Liver (tissue), 3 donors: ENCODE measurements at regions not wholly inside any gene's neighbourhood (a gene's known extent, or its start where the extent isn't known, plus 50 kb on each side); places are given as distances from the start of the nearest gene placed in this dataset.

ENCODE experiments used
- ATF3 ChIP-seq: IDR thresholded peaks from 2 replicates; pipeline ENCODE4 v1.6.1; 2016; ENCODE audit warnings: antibody characterized with exemption
- CTCF ChIP-seq: fragments of 150-350 bp; IDR thresholded peaks from 2 replicates; pipeline ENCODE4 v1.5.1; 2017; ENCODE audit warnings: improper control_type of control experiment, low read depth, low read length; ENCODE audit not compliant: missing input control
- EGR1 ChIP-seq, 2 donors: IDR thresholded peaks; 2 replicates each; pipeline ENCODE4 v1.6.1; 2016 to 2018; ENCODE audit warnings: antibody characterized with exemption in 2 of 2, low read depth in 2 of 2
- GABPA ChIP-seq, 2 donors: IDR thresholded peaks in 1 of 2; conservative IDR thresholded peaks in 1 of 2; 2 replicates each; pipeline ENCODE4 v1.6.1; 2016; ENCODE audit warnings: antibody characterized with exemption in 2 of 2, mild to moderate bottlenecking in 1 of 2, moderate library complexity in 1 of 2
- MAX ChIP-seq: IDR thresholded peaks from 2 replicates; pipeline ENCODE4 v1.6.1; 2016; ENCODE audit warnings: antibody characterized with exemption
- RAD21 ChIP-seq, 2 donors: IDR thresholded peaks; 2 replicates each; pipeline ENCODE4 v1.6.1; 2016; ENCODE audit warnings: antibody characterized with exemption in 2 of 2, mild to moderate bottlenecking in 2 of 2
- REST ChIP-seq: IDR thresholded peaks from 2 replicates; pipeline ENCODE4 v1.6.1; 2016; ENCODE audit warnings: antibody characterized with exemption, mild to moderate bottlenecking
- RXRA ChIP-seq, 2 donors: IDR thresholded peaks; 2 replicates each; pipeline ENCODE4 v1.6.1; 2017 to 2018; ENCODE audit warnings: antibody characterized with exemption in 2 of 2, mild to moderate bottlenecking in 1 of 2
- SP1 ChIP-seq: IDR thresholded peaks from 2 replicates; pipeline ENCODE4 v1.6.1; 2018; ENCODE audit warnings: antibody characterized with exemption, mild to moderate bottlenecking
- YY1 ChIP-seq: IDR thresholded peaks from 2 replicates; pipeline ENCODE4 v1.6.1; 2016; ENCODE audit warnings: antibody characterized with exemption, mild to moderate bottlenecking
- ZBTB33 ChIP-seq: IDR thresholded peaks from 2 replicates; pipeline ENCODE4 v1.6.1; 2016; ENCODE audit warnings: antibody characterized with exemption
- donor health status: healthy.
- donor health status: healthy.

- TF ChIP-seq CTCF (no peak), RXRA (IDR thresholded peaks at IDR 0.05) (no peak), SP1 (no peak), GABPA (IDR thresholded peaks at IDR 0.05 in 1 of 2, conservative IDR thresholded peaks at IDR 0.05 in 1 of 2) (no peak), YY1 (no peak), REST (no peak), ZBTB33 (no peak), ATF3 (no peak), EGR1 (IDR thresholded peaks at IDR 0.05; ENCODE audit: low read depth in 2 of 2) (no peak), RAD21 (IDR thresholded peaks at IDR 0.05) (no peak), MAX (no peak)
Measured at GRCh38 chr17:12388226-12388625, 277.5 kb upstream of the MYOCD start.
